Endodermal cell (in vitro differentiated cells): ENCODE measurements at regions not wholly inside any gene's neighbourhood (a gene's known extent, or its start where the extent isn't known, plus 50 kb on each side); places are given as distances from the start of the nearest gene placed in this dataset.
"Not testable (repeated sequence)": the region's sequence is repeated elsewhere in the genome, so short reads cannot be mapped to it uniquely, and the experiment has no call there.

Experiments
- DNase-seq: peaks from one replicate; pipeline ENCODE4 v3.0.0-alpha.2; 2017
- H3K27ac ChIP-seq: 2 replicates; pipeline ENCODE4 v1.5.1; 2013; ENCODE audit warnings: mild to moderate bottlenecking, low read depth, low read length, moderate library complexity
- H3K27me3 ChIP-seq: 2 replicates; pipeline ENCODE4 v1.6.1; 2013; ENCODE audit warnings: mild to moderate bottlenecking, low read length, moderate library complexity; ENCODE audit not compliant: insufficient read depth, control insufficient read depth, poor library complexity, severe bottlenecking
- H3K36me3 ChIP-seq: 2 replicates; pipeline ENCODE4 v1.7.0; 2013; ENCODE audit warnings: mild to moderate bottlenecking, low read length, moderate library complexity; ENCODE audit not compliant: control insufficient read depth, insufficient read depth
- H3K4me1 ChIP-seq: one replicate; pipeline ENCODE4 v1.7.0; 2013; ENCODE audit warnings: low read length; ENCODE audit not compliant: control insufficient read depth, insufficient read depth
- H3K4me3 ChIP-seq: 2 replicates; pipeline ENCODE4 v1.5.1; 2013; ENCODE audit warnings: mild to moderate bottlenecking, low read length, moderate library complexity
- H3K9ac ChIP-seq: 2 replicates; pipeline ENCODE4 v1.6.1; 2013; ENCODE audit warnings: mild to moderate bottlenecking, low read length, moderate library complexity; ENCODE audit not compliant: poor library complexity, severe bottlenecking; ENCODE audit errors: extremely low read depth
- H3K9me3 ChIP-seq: 2 replicates; pipeline ENCODE4 v1.6.1; 2013; ENCODE audit warnings: mild to moderate bottlenecking, low read length, moderate library complexity; ENCODE audit not compliant: control insufficient read depth
- H3K27ac Mint-ChIP-seq: 2 replicates; pipeline ENCODE4 v1.8.0; 2020; ENCODE audit warnings: mixed read lengths
- H3K27me3 Mint-ChIP-seq: 2 replicates; pipeline ENCODE4 v1.8.0; 2021; ENCODE audit warnings: mild to moderate bottlenecking, mixed read lengths; ENCODE audit not compliant: insufficient read depth
- H3K36me3 Mint-ChIP-seq: 2 replicates; pipeline ENCODE4 v1.8.0; 2020; ENCODE audit warnings: low read depth, mixed read lengths
- H3K4me1 Mint-ChIP-seq: 2 replicates; pipeline ENCODE4 v1.8.0; 2020; ENCODE audit warnings: mixed read lengths
- H3K4me3 Mint-ChIP-seq: 2 replicates; pipeline ENCODE4 v1.8.0; 2020; ENCODE audit warnings: mild to moderate bottlenecking, moderate library complexity, mixed read lengths
- H3K9me3 Mint-ChIP-seq: 2 replicates; pipeline ENCODE4 v1.8.0; 2020; ENCODE audit warnings: mild to moderate bottlenecking, mixed read lengths
- WGBS, 2 experiments: methylation state at CpG; one replicate each; pipeline versions ENCODE4 v1.1.5 to v1.1.7; 2013; ENCODE audit warnings: missing lambda C conversion rate in 2 of 2, mixed read lengths in 1 of 2; ENCODE audit not compliant: insufficient coverage in 1 of 2, insufficient read length in 1 of 2; 5-methylcytosine and 5-hydroxymethylcytosine counted together
- TF ChIP-seq, protein P1 (sequence below): fragments of 200-600 bp; sonication (generic); conservative IDR thresholded peaks from 2 replicates; pipeline ENCODE4 v1.5.0; 2021; ENCODE audit warnings: antibody characterized with exemption, mild to moderate bottlenecking

DNA sequence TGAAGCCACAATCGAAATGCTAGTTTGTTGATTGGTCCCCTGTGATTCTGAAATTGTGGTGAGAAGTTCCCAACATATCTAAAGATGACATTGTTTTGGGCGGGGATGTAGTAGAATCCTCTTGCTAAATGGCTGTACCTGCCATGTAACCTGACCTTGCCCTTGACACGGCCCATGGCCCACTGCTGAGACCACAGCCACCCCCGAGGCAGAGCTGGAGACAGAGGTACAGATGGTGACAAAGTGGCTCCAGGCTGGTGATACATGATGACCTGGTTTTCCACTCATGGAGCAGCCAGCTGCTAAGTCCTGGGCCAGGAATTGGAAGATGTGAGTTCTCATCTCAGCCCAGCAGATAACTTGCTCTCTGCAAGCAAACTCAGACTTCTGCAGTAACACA, 226.5 kb downstream of the FOXD2 start:
- TF ChIP-seq, protein P1, sequence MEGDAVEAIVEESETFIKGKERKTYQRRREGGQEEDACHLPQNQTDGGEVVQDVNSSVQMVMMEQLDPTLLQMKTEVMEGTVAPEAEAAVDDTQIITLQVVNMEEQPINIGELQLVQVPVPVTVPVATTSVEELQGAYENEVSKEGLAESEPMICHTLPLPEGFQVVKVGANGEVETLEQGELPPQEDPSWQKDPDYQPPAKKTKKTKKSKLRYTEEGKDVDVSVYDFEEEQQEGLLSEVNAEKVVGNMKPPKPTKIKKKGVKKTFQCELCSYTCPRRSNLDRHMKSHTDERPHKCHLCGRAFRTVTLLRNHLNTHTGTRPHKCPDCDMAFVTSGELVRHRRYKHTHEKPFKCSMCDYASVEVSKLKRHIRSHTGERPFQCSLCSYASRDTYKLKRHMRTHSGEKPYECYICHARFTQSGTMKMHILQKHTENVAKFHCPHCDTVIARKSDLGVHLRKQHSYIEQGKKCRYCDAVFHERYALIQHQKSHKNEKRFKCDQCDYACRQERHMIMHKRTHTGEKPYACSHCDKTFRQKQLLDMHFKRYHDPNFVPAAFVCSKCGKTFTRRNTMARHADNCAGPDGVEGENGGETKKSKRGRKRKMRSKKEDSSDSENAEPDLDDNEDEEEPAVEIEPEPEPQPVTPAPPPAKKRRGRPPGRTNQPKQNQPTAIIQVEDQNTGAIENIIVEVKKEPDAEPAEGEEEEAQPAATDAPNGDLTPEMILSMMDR = no peak
- Mint-ChIP-seq H3K27ac (no peak overlapping the region), H3K9me3 (peaks cover 6% of the 10 kb centered on the region), H3K36me3 (no peaks in the 10 kb centered on the region), H3K4me3 (no peak overlapping the region), H3K27me3 (peaks cover 40% of the 10 kb centered on the region), H3K4me1 (no peaks in the 10 kb centered on the region)
- DNase-seq = peak; percentile 37
- H3K9ac ChIP-seq = no peak overlapping the region
- H3K4me3 ChIP-seq = no peak overlapping the region
- 89 to 92% methylated on average over 4 of the region's 4 CpGs for WGBS, 2 experiments
- no peak overlapping the region for H3K27ac ChIP-seq
- no peaks in the 10 kb centered on the region for H3K36me3 ChIP-seq
- H3K9me3 ChIP-seq = no peaks in the 10 kb centered on the region
- peaks cover 5% of the 10 kb centered on the region for H3K27me3 ChIP-seq
- no peaks in the 10 kb centered on the region for H3K4me1 ChIP-seq

DNA sequence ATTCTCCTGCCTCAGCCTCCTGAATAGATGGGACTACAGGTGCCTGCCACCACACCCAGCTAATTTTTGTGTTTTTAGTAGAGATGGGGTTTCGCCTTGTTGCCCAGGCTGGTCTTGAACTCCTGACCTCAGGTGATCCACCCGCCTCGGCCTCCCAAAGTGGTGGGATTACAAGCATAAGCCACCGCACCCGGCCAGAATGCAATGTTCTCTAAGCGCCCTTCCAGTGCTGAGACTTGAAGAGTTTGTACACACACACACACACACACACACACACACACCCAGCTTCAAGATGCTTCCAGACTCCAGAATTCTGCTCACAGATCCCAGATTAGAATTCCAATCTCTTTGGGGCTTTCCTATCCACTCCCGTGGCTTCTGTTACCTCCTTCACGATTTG, 227.1 kb downstream of the FOXD2 start:
- DNase-seq, H3K36me3 Mint-ChIP-seq, H3K9ac ChIP-seq, H3K4me3 Mint-ChIP-seq, H3K4me3 ChIP-seq, H3K9me3 ChIP-seq, H3K4me1 ChIP-seq, H3K27me3 ChIP-seq, H3K4me1 Mint-ChIP-seq, H3K9me3 Mint-ChIP-seq, H3K27ac ChIP-seq, H3K27ac Mint-ChIP-seq, H3K36me3 ChIP-seq: not testable (repeated sequence)
- 91 to 94% methylated on average over 6 to 8 of the region's 8 CpGs for WGBS, 2 experiments
- H3K27me3 Mint-ChIP-seq = peaks cover 36% of the 10 kb centered on the region

DNA sequence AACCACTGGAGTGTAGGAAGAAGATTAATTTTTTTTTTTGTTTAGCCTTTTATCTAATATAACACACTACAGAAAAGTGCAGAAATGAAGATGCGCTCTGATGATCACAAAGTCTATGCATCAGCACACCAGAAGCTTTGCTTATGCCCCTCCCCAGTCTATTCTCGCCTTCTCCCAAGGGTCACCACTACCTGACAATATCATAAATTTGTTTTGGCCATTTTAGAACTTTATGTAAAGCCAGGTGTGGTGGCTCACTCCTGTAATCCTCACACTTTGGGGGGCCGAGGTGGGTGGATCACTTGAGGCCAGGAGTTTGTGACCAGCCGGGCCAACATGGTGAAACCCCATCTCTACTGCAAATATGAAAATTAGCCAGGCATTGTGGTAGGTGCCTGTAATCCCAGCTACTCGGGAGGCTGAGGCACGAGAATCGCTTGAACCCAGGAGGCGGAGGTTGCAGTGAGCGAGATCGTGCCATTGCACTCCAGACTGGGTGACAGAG, 231.3 kb downstream of the FOXD2 start:
- WGBS, 2 experiments = 95 to 96% methylated on average over 3 to 9 of the region's 10 CpGs

More for the DNA sequence above, 231.3 kb downstream of the FOXD2 start:
- no peak overlapping the region for H3K4me3 Mint-ChIP-seq
- no peak overlapping the region for H3K27ac Mint-ChIP-seq
- H3K9me3 Mint-ChIP-seq = peaks cover 19% of the 10 kb centered on the region
- TF ChIP-seq, protein P1 = no peak
- H3K27me3 Mint-ChIP-seq = peaks cover 29% of the 10 kb centered on the region
- H3K27me3 ChIP-seq = peaks cover 6% of the 10 kb centered on the region
- no peaks in the 10 kb centered on the region for H3K36me3 Mint-ChIP-seq
- no peak overlapping the region for H3K27ac ChIP-seq
- DNase-seq = no peak
- no peaks in the 10 kb centered on the region for H3K4me1 Mint-ChIP-seq
- no peak overlapping the region for H3K4me3 ChIP-seq
- H3K4me1 ChIP-seq = no peaks in the 10 kb centered on the region
- H3K9me3 ChIP-seq = peaks cover 11% of the 10 kb centered on the region
- H3K9ac ChIP-seq = no peak overlapping the region
- H3K36me3 ChIP-seq = no peaks in the 10 kb centered on the region
